SK-N-SH (cell line): ENCODE measurements at regions not wholly inside any gene's neighbourhood (a gene's known extent, or its start where the extent isn't known, plus 50 kb on each side); places are given as distances from the start of the nearest gene placed in this dataset.

Experiments used
- CTCF ChIA-PET: fragments of 300-600, 350-600 bp; formaldehyde crosslinking; extraction: SDS; loops from one replicate; lab custom pipeline; 2021; lab: Yijun Ruan, JAX
- POLR2A ChIA-PET: fragments of 350-600 bp; sonication (Branson Sonifier 250); formaldehyde crosslinking; extraction: SDS; loops from one replicate; lab custom pipeline; 2020; ENCODE audit warnings: antibody characterized with exemption, inconsistent platforms; lab: Yijun Ruan, JAX
- DNase-seq: peaks from one replicate; pipeline ENCODE4 v3.0.0; 2012
- H2AFZ ChIP-seq: fragments of 200-600 bp; sonication (generic); 2 replicates; pipeline ENCODE4 v1.8.1; 2016; ENCODE audit warnings: antibody characterized with exemption, mild to moderate bottlenecking, low read depth
- H3F3A ChIP-seq: fragments of 200-600 bp; sonication (generic); replicated peaks from 2 replicates; pipeline ENCODE3; 2016; ENCODE audit warnings: antibody characterized with exemption, mild to moderate bottlenecking; ENCODE audit not compliant: insufficient read depth
- H3K27ac ChIP-seq, 2 experiments: fragments of 200-500 bp in 1 of 2; fragments of 200-600 bp in 1 of 2; sonication (Bioruptor generic) in 1 of 2; sonication (generic), shearing (Covaris generic) in 1 of 2; 2 replicates each; pipeline versions ENCODE4 v1.5.1 to v1.6.1; 2014 to 2016; ENCODE audit warnings: low read depth in 2 of 2, inconsistent platforms in 1 of 2, low read length in 1 of 2, mild to moderate bottlenecking in 1 of 2, mixed read lengths in 1 of 2
- H3K27me3 ChIP-seq: fragments of 200-600 bp; sonication (generic), shearing (Covaris generic); 2 replicates; pipeline ENCODE4 v1.6.1; 2016; ENCODE audit warnings: mixed run types; ENCODE audit not compliant: insufficient read depth
- H3K36me3 ChIP-seq, 2 experiments: fragments of 200-500 bp in 1 of 2; fragments of 200-600 bp in 1 of 2; sonication (Bioruptor generic) in 1 of 2; sonication (generic) in 1 of 2; replicated peaks in 1 of 2; 2 replicates each; pipeline versions ENCODE3 to v1.5.1; 2014 to 2016; ENCODE audit warnings: low read length in 1 of 2, mild to moderate bottlenecking in 1 of 2; ENCODE audit not compliant: insufficient read depth in 2 of 2, control insufficient read depth in 1 of 2
- H3K4me1 ChIP-seq, 2 experiments: fragments of 200-500 bp in 1 of 2; fragments of 200-600 bp in 1 of 2; sonication (Bioruptor generic) in 1 of 2; sonication (generic), shearing (Covaris generic) in 1 of 2; 2 replicates each; pipeline versions ENCODE4 v1.5.1 to v1.6.1; 2014 to 2016; ENCODE audit warnings: low read depth in 1 of 2, low read length in 1 of 2, mixed run types in 1 of 2; ENCODE audit not compliant: insufficient read depth in 2 of 2, control insufficient read depth in 1 of 2
- H3K4me2 ChIP-seq: fragments of 200-600 bp; sonication (generic), shearing (Covaris generic); 2 replicates; pipeline ENCODE4 v1.6.1; 2017; ENCODE audit warnings: mixed run types
- H3K4me3 ChIP-seq, 2 experiments: fragments of 200-500 bp in 1 of 2; fragments of 200-600 bp in 1 of 2; sonication (Bioruptor generic) in 1 of 2; sonication (generic), shearing (Covaris generic) in 1 of 2; 2 replicates each; pipeline versions ENCODE4 v1.5.1 to v1.8.1; 2014 to 2016; ENCODE audit warnings: low read depth in 2 of 2, inconsistent platforms in 1 of 2, low read length in 1 of 2, mild to moderate bottlenecking in 1 of 2, mixed read lengths in 1 of 2, moderate library complexity in 1 of 2
- H3K79me2 ChIP-seq: fragments of 200-600 bp; sonication (generic); 2 replicates; pipeline ENCODE4 v1.8.1; 2017; ENCODE audit warnings: mild to moderate bottlenecking; ENCODE audit not compliant: insufficient read depth
- H3K9ac ChIP-seq: fragments of 200-600 bp; sonication (generic); 2 replicates; pipeline ENCODE4 v1.6.1; 2017; ENCODE audit warnings: mixed run types
- H3K9me2 ChIP-seq: fragments of 200-600 bp; sonication (generic); 2 replicates; pipeline ENCODE4 v1.6.1; 2017; ENCODE audit warnings: mixed run types
- H3K9me3 ChIP-seq: fragments of 200-600 bp; sonication (generic); 2 replicates; pipeline ENCODE4 v1.6.1; 2017; ENCODE audit warnings: mixed run types, mild to moderate bottlenecking, moderate library complexity
- H4K20me1 ChIP-seq: fragments of 200-600 bp; sonication (generic); 2 replicates; pipeline ENCODE4 v1.6.1; 2017; ENCODE audit warnings: mild to moderate bottlenecking, mixed run types; ENCODE audit not compliant: insufficient read depth
- CTCF ChIP-seq: fragments of 200-600 bp; sonication (generic); IDR thresholded peaks from 2 replicates; pipeline ENCODE4 v1.6.1; 2017; ENCODE audit warnings: antibody characterized with exemption, mild to moderate bottlenecking, moderate library complexity
- ELF1 ChIP-seq: IDR thresholded peaks from 2 replicates; pipeline ENCODE4 v1.4.0; 2012
- EP300 ChIP-seq, 2 experiments: IDR thresholded peaks; 2 replicates each; pipeline versions ENCODE4 v1.4.0 to v1.6.1; 2012; ENCODE audit warnings: borderline replicate concordance in 1 of 2, low read depth in 1 of 2, low read length in 1 of 2
- FOXJ3 ChIP-seq: sonication (generic); formaldehyde crosslinking; IDR thresholded peaks from 2 replicates; pipeline ENCODE4 v1.5.1; 2020; ENCODE audit warnings: mild to moderate bottlenecking, missing genetic modification reagents
- FOXM1 ChIP-seq: IDR thresholded peaks from 2 replicates; pipeline ENCODE4 v1.4.0; 2012; ENCODE audit warnings: low read depth, mild to moderate bottlenecking
- GABPA ChIP-seq: IDR thresholded peaks from 2 replicates; pipeline ENCODE4 v1.4.0; 2012; ENCODE audit warnings: low read depth, mild to moderate bottlenecking
- GATA2 ChIP-seq: sonication (generic); formaldehyde crosslinking; IDR thresholded peaks from 2 replicates; pipeline ENCODE4 v1.5.0; 2020; ENCODE audit warnings: mild to moderate bottlenecking, missing genetic modification reagents
- JUND ChIP-seq: IDR thresholded peaks from 2 replicates; pipeline ENCODE4 v1.4.0; 2012
- NRF1 ChIP-seq: IDR thresholded peaks from 2 replicates; pipeline ENCODE4 v1.6.1; 2012; ENCODE audit warnings: low read depth, mild to moderate bottlenecking, low read length
- PBX3 ChIP-seq: IDR thresholded peaks from 2 replicates; pipeline ENCODE4; 2012
- POLR2AphosphoS5 ChIP-seq: IDR thresholded peaks from 2 replicates; pipeline ENCODE4 v1.6.1; 2012; ENCODE audit warnings: low read depth, low read length
- RAD21 ChIP-seq: IDR thresholded peaks from 2 replicates; pipeline ENCODE4 v1.6.1; 2012; ENCODE audit warnings: mild to moderate bottlenecking, low read length
- RCOR1 ChIP-seq: fragments of 150-350 bp; IDR thresholded peaks from 2 replicates; pipeline ENCODE4 v1.6.1; 2017; ENCODE audit warnings: antibody characterized with exemption, low read length
- RFX5 ChIP-seq: IDR thresholded peaks from 2 replicates; pipeline ENCODE4 v1.6.1; 2012; ENCODE audit warnings: mild to moderate bottlenecking, improper control_type of control experiment, low read length
- TAF1 ChIP-seq: IDR thresholded peaks from 2 replicates; pipeline ENCODE4 v1.6.1; 2012; ENCODE audit warnings: low read depth, mild to moderate bottlenecking, low read length, moderate library complexity, borderline replicate concordance
- TCF12 ChIP-seq: IDR thresholded peaks from 2 replicates; pipeline ENCODE4 v1.4.0; 2012
- TEAD4 ChIP-seq: IDR thresholded peaks from 2 replicates; pipeline ENCODE4 v1.4.0; 2012; ENCODE audit warnings: mild to moderate bottlenecking, borderline replicate concordance; ENCODE audit not compliant: insufficient read depth
- USF1 ChIP-seq: IDR thresholded peaks from 2 replicates; pipeline ENCODE4 v1.4.0; 2012; ENCODE audit warnings: low read depth, borderline replicate concordance
- USF2 ChIP-seq: fragments of 150-350 bp; IDR thresholded peaks from 2 replicates; pipeline ENCODE4 v1.6.1; 2017; ENCODE audit warnings: antibody characterized with exemption, low read length, low read depth, borderline replicate concordance
- ZBTB33 ChIP-seq: IDR thresholded peaks from 2 replicates; pipeline ENCODE4 v1.4.0; 2012; ENCODE audit warnings: low read depth, borderline replicate concordance
- WGBS: methylation state at CpG from one replicate; pipeline ENCODE4 v1.1.6; 2017; ENCODE audit warnings: low lambda C conversion rate; 5-methylcytosine and 5-hydroxymethylcytosine counted together

- peaks cover 0 to 6% of the 10 kb centered on the region in 2 experiments for H3K36me3 ChIP-seq
- H3K27ac ChIP-seq = no peak overlapping the region
- POLR2A ChIA-PET = no interaction called here
- no peak overlapping the region for H2AFZ ChIP-seq
- H3K27me3 ChIP-seq = no peaks in the 10 kb centered on the region
- H3K9me2 ChIP-seq = no peaks in the 10 kb centered on the region
- no peaks in the 10 kb centered on the region for H3K9me3 ChIP-seq
- DNase-seq = no peak
- H3K9ac ChIP-seq = no peak overlapping the region
- TF ChIP-seq TCF12 = no peak
- no peak for TF ChIP-seq PBX3
- no peak for TF ChIP-seq USF1
- TF ChIP-seq JUND = no peak
- no peak for TF ChIP-seq CTCF
- no peak for TF ChIP-seq FOXJ3 (CRISPR knock-in tag)
- TF ChIP-seq USF2 = no peak
- TF ChIP-seq GABPA = no peak
- no peak for TF ChIP-seq EP300 (IDR thresholded peaks at IDR 0.05; ENCODE audit: borderline replicate concordance in 1 of 2, low read depth in 1 of 2, low read length in 1 of 2)
- TF ChIP-seq NRF1 = no peak
- no peak for TF ChIP-seq POLR2AphosphoS5
- TF ChIP-seq TAF1 = no peak
- TF ChIP-seq GATA2 (CRISPR knock-in tag) = no peak
- TF ChIP-seq FOXM1 = no peak
- no peak for TF ChIP-seq ZBTB33
- TF ChIP-seq RAD21 = no peak
- no peak for TF ChIP-seq ELF1
- TF ChIP-seq TEAD4 = no peak
- no peak for TF ChIP-seq RFX5
- no peak for TF ChIP-seq RCOR1
- 82% methylated on average over 10 of the region's 10 CpGs for WGBS
- peaks cover 19% of the 10 kb centered on the region for H3F3A ChIP-seq
- H3K4me2 ChIP-seq = no peak overlapping the region
- CTCF ChIA-PET = no interaction called here
- no peaks in the 10 kb centered on the region for H4K20me1 ChIP-seq
- H3K4me3 ChIP-seq = no peak overlapping the region
- no peaks in the 10 kb centered on the region for H3K79me2 ChIP-seq
- H3K4me1 ChIP-seq = peaks cover 3 to 25% of the 10 kb centered on the region in 2 experiments
Observed at GRCh38 chr1:184882957-184883815, 91.1 kb downstream of the NIBAN1 start.
